ENCODE measurements at regions not wholly inside any gene's neighbourhood (a gene's known extent, or its start where the extent isn't known, plus 50 kb on each side); places are given as distances from the start of the nearest gene placed in this dataset.

DNA sequence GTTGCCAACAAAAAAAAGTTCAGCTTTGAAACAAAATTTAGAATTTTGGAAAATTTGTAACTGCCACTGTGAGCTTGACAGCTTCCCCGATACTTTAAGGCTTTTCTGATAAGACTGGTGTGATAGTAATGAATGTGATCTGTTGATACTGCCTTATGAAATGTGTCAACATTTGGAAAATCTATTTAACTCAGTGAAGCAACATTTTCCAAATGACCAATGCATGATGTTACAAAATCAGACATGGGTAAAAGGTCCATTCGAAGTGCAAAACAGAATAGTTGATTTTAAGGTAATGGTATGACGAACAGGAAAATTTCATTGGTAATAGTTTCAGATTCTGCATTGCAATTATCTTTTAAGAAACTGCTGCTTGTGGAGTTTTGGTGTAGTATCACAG, 175.4 kb downstream of the SEM1 start:
- no peak overlapping the region for H3K4me3 Mint-ChIP-seq (ENCODE audit: unreplicated experiment)
- H3K36me3 Mint-ChIP-seq (ENCODE audit: unreplicated experiment): no peaks in the 10 kb centered on the region
- TF ChIP-seq, protein P1, sequence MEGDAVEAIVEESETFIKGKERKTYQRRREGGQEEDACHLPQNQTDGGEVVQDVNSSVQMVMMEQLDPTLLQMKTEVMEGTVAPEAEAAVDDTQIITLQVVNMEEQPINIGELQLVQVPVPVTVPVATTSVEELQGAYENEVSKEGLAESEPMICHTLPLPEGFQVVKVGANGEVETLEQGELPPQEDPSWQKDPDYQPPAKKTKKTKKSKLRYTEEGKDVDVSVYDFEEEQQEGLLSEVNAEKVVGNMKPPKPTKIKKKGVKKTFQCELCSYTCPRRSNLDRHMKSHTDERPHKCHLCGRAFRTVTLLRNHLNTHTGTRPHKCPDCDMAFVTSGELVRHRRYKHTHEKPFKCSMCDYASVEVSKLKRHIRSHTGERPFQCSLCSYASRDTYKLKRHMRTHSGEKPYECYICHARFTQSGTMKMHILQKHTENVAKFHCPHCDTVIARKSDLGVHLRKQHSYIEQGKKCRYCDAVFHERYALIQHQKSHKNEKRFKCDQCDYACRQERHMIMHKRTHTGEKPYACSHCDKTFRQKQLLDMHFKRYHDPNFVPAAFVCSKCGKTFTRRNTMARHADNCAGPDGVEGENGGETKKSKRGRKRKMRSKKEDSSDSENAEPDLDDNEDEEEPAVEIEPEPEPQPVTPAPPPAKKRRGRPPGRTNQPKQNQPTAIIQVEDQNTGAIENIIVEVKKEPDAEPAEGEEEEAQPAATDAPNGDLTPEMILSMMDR (IDR thresholded peaks at IDR 0.05): no peak
- H3K27me3 Mint-ChIP-seq (ENCODE audit: unreplicated experiment): peaks cover 29% of the 10 kb centered on the region
- no peak for DNase-seq (ENCODE audit: extremely low spot score, unreplicated experiment)
- no peak overlapping the region for H3K27ac Mint-ChIP-seq (ENCODE audit: unreplicated experiment)
- H3K9me3 Mint-ChIP-seq (ENCODE audit: unreplicated experiment): no peaks in the 10 kb centered on the region
- H3K4me1 Mint-ChIP-seq (ENCODE audit: unreplicated experiment): no peaks in the 10 kb centered on the region

DNA sequence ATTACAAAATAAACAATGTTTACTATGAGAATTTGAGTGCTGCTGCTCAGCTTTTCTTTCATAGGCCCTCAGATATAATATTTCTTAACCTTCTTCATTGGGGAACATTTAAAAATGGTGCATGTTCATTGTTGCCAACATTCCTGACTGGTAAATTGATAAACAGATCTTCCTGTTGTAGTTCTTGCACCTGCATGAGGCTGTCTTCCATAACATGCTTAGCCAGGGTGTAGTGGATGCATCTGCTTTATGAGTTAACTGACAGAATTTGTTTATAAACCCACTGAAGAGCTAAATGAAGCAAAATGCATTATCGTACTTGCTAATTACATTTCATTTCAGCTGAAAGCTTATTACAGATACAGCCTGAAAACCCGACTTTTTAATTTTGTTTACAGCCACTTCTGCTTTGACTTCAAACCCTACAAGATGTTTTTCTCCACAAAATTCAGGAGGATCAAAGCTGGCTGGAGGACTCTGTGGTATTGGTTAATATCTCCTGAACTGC, 177.2 kb downstream of the SEM1 start:
- Mint-ChIP-seq H3K27ac (ENCODE audit: unreplicated experiment) (no peak overlapping the region), H3K4me3 (ENCODE audit: unreplicated experiment) (no peak overlapping the region), H3K9me3 (ENCODE audit: unreplicated experiment) (no peaks in the 10 kb centered on the region), H3K4me1 (ENCODE audit: unreplicated experiment) (no peaks in the 10 kb centered on the region), H3K27me3 (ENCODE audit: unreplicated experiment) (peaks cover 26% of the 10 kb centered on the region), H3K36me3 (ENCODE audit: unreplicated experiment) (no peaks in the 10 kb centered on the region)
- no peak for DNase-seq (ENCODE audit: extremely low spot score, unreplicated experiment)
- TF ChIP-seq, protein P1 (IDR thresholded peaks at IDR 0.05): no peak

DNA sequence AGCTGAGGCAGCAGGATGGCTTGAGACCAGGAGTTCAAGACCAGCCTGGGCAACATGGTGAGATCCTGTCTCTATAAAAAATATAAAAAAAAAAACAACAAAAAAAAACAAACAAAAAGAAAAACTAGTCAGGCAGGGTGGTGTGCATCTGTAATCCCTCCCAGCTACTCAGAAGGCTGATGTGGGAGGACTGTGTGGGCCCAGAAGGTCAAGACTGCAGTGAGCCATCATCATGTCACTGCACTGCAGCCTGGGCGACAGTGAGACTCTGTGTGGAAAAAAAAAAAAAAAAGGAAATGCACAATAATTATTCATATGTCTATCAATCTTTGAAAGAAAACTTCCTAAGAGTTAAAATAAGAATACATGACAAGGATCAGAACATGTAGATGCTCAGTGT, 178.3 kb downstream of the SEM1 start:
- H3K36me3 Mint-ChIP-seq (ENCODE audit: unreplicated experiment): no peaks in the 10 kb centered on the region
- H3K27ac Mint-ChIP-seq (ENCODE audit: unreplicated experiment): no peak overlapping the region
- TF ChIP-seq, protein P1 (IDR thresholded peaks at IDR 0.05): no peak

DNA sequence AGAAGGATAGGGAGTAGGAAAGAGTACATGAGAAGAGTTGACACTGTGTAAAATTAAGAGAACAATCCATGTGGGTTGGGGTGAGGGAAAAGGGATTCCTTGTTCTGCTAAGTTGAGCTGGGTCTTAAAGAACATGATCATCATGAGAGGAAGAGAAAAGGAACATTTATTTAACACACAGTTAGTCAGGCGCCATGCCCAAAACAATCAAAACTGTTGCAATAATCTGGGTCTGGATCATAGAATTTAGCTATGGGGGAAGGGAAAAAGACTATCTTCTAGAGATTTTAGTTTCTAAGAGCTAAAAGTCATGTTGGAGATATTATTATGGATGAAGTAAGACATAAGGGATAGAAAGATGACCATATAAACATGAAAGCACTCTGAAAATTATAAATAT, 178.9 kb downstream of the SEM1 start:
- no peak for DNase-seq (ENCODE audit: extremely low spot score, unreplicated experiment)
- Mint-ChIP-seq H3K27me3 (ENCODE audit: unreplicated experiment) (peaks cover 29% of the 10 kb centered on the region), H3K4me3 (ENCODE audit: unreplicated experiment) (no peak overlapping the region), H3K36me3 (ENCODE audit: unreplicated experiment) (no peaks in the 10 kb centered on the region), H3K27ac (ENCODE audit: unreplicated experiment) (no peak overlapping the region), H3K4me1 (ENCODE audit: unreplicated experiment) (no peaks in the 10 kb centered on the region), H3K9me3 (ENCODE audit: unreplicated experiment) (no peaks in the 10 kb centered on the region)
- TF ChIP-seq, protein P1 (IDR thresholded peaks at IDR 0.05): no peak

More for the DNA sequence above, 178.3 kb downstream of the SEM1 start:
- Mint-ChIP-seq H3K4me3 (ENCODE audit: unreplicated experiment) (no peak overlapping the region), H3K4me1 (ENCODE audit: unreplicated experiment) (no peaks in the 10 kb centered on the region), H3K9me3 (ENCODE audit: unreplicated experiment) (no peaks in the 10 kb centered on the region), H3K27me3 (ENCODE audit: unreplicated experiment) (peaks cover 29% of the 10 kb centered on the region)
- DNase-seq (ENCODE audit: extremely low spot score, unreplicated experiment): no peak

DNA sequence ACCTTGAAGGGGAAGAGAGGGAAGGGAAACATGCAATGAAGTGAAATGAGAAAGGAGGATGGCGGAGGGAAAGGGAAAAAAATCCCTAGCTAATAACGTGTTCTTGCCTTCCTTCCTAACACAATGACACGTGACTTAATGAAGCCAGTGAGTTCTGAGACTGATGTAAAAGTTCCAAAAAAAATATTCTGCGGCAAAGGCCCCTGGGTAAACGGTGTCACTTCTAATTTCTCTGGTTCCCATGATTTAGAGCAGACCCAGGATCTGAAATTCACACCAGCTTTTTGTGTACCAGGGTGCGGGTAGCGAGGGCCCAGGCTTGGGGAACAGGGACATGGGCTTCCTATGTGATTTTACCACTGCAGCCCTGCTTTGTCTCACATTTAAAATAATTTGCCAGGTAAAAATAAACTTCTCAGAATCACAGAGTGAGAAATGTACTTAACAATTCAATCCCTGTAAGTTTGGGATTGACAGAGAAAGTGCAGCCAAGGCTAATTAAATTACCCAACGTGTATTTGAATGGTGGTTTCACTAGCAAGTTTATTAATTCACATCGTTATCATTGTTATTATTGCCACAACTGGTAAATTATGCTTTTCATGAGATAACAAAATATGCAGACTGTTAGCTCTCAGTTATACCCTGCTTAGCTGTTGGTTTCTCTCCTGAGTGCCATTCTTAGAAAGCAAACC, 182.4 kb downstream of the SEM1 start:
- no peak overlapping the region for H3K27ac Mint-ChIP-seq (ENCODE audit: unreplicated experiment)
- no peak overlapping the region for H3K4me3 Mint-ChIP-seq (ENCODE audit: unreplicated experiment)
- peaks cover 15% of the 10 kb centered on the region for H3K27me3 Mint-ChIP-seq (ENCODE audit: unreplicated experiment)
- H3K9me3 Mint-ChIP-seq (ENCODE audit: unreplicated experiment): no peaks in the 10 kb centered on the region
- TF ChIP-seq, protein P1 (IDR thresholded peaks at IDR 0.05): no peak
- H3K4me1 Mint-ChIP-seq (ENCODE audit: unreplicated experiment): no peaks in the 10 kb centered on the region
- DNase-seq (ENCODE audit: extremely low spot score, unreplicated experiment): no peak
- H3K36me3 Mint-ChIP-seq (ENCODE audit: unreplicated experiment): no peaks in the 10 kb centered on the region

All from osteocyte (in vitro differentiated cells).